GM19455 (cell line): ENCODE measurements at regions not wholly inside any gene's neighbourhood (a gene's known extent, or its start where the extent isn't known, plus 50 kb on each side); places are given as distances from the start of the nearest gene placed in this dataset.
"Not testable (repeated sequence)": the region's sequence is repeated elsewhere in the genome, so short reads cannot be mapped to it uniquely, and the experiment has no call there.

Experiments
- ATAC-seq: cut with Tn5 transposase; IDR thresholded peaks from one replicate; pipeline ENCODE4 v1.9.1; 2021; ENCODE audit not compliant: unreplicated experiment

DNA sequence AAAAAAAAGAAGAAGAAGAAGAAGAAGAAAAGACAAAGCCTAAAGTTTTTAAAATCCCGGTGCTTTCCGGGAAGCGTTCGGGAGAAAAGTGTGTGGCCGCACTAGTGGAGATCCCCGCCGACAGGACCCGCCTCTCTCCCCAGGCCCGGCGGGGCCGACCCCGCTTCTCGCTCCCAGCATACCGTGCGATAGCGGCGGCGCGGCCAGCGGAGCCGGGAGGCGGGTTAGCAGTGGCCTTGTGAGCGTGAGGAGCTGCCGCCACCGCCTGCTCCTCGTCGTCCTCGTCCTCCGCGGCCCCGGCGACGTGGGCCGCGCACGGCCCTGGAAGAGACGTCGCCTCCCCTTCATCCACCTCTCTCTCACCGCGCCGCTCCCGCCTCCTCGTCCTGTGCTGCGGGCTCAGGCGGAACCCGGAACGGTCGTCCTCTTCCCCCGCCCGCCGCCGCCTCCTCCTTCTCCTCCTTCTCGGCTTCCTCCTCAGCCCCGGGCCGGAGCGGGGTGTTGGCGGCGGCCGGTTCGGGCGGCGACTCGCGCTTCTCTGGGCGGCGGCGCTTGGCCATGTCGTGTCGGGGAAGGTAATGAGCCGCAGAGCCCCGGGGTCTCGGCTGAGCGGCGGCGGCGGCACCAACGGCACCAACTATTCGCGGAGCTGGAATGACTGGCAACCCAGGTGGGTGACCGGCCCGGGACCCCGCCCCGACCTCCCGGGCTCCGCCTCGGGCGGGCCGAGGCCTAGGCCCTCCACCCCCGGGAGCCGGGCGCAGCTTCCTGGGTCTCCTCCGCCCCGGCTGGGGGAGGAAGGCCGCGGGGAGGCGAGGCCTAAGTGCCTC, 62.6 kb upstream of the CDR2 start:
- ATAC-seq, result peak; percentile 69

DNA sequence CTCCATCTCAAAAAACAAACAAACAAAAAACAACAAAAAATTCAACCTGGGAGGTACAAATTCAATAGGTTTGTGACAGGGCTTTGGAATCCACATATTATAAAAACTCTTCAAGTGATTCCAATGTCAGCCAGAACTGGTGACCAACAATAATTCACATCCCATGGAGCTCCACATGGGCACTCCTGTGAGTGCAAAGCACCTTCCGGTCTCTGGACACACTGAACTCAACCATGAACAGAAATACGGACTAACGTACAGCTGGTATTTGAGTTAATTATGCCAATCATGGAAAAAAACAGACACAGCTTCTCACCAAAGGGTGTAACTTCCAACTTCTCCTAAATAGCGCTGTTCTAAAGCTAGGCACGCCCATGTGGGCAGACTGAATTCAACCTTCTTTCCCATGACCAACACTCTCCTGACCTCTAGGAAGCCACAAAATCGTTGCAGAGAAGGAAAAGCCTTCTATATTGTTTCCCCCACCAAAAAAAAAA, 62.0 kb upstream of the CDR2 start:
- not testable (repeated sequence) for ATAC-seq

DNA sequence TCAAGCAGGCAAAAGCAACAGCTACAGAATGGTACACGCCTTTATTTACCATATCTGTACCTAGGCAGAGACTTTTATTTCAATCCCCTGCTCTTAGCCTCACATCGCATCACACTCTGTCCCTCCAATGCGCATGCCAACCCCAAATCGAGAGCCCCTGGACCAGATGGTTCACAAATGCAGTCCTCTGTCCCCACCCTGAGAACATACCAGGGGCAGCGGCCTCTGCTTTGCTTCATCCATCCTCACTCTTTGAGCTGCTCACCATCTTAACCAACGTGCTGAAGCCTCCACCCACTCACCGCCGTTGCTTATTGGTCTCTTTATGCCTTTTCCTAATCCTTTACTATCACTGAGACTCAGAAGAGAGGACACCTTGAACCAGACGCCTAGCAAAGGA, 56.9 kb upstream of the CDR2 start:
- ATAC-seq, result not testable (repeated sequence)

DNA sequence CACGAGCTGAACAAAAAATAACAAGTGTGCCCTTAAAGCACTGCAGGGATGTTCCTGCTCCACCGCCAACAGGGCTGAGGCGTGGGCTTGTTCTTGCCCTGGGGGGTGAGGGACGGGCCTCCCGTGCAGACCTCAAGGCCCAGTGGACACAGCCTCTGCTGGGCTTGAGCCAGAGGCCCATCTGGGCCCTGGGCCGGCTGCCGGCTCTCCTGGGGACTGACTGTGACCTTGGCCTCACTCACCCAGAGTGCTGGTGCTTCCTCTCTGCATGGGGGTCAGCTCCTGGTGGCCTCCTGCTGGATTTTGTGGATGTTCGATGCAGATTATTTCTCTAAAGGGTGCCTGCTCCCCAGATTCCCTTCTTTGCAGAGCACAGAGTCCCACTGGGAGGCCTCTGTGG, 54.2 kb upstream of the CDR2 start:
- ATAC-seq, result no peak

DNA sequence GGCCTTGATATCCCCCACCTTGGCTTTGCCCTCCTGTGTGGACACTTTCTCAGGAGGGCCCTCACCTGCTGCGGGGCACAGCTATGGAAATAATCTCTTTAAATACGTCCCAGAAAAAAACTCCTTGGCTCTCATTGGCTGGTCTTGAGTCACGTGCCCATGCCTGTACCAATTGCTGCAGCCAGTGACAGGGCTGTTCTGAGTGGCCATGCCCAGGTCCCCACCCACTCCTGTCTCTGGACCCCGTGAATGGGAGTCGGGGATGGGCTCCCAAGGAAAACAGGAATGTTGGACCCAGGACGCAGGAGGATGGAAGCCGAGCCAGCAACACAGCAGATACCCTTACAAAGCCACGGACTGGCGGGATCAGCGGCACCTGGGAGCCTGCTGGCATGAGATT, 53.1 kb upstream of the CDR2 start:
- no peak for ATAC-seq

DNA sequence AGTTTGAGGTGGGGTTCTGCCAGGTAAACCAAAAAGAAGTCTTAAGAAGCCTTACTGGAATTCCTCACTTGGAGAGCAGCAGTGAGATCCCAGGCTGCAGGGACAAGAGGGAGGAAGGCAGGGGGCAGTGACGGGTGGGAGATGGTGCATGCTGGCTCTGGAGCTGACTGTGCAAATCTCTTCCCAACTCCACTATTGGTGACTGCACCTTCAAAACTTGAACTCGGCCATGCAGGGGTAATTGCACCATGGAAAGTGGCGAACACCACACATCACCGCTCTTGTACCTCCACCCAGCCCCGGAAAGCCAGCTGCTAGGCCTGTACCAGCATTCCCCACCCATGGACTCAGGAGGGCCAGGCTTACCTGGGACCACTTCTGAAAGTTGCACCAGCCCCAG, 51.4 kb upstream of the CDR2 start:
- no peak for ATAC-seq

DNA sequence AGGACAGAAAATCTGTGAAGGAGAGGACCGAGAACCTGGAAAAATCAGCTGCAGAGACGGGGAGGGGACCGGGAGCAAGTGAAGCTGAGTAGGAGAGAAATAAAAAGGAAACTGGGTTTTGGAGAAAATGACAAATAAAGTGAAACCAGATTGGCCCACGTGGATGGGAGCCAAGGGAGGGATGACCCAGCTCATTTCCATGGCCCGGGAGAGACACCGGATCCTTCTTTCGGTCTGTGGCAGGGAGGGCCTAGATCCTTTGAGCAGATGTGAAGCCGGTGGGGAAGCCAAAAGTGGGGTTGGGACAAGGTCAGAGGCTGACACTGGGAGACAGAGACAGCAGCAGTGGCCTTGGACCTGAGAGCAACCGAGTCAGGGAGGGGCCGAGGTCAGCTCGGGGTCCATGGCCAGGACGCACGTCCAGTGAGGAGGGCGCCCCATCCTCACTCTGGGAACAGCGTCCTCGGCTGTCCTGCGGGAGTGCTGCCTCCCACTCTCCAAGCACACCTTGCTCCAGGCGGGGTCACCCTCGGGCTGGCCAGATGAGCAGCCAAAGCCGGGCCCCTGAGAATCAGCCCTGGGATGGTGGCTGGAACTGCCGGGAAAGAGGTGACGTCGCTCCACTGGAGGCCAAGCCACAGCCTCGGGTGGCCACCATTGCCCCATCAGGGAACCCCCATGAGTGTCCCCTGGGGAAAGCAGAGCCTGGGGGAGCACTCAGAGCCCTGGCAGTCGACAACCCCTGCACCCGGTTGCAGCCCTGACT, 50.8 kb upstream of the CDR2 start:
- ATAC-seq, result no peak

DNA sequence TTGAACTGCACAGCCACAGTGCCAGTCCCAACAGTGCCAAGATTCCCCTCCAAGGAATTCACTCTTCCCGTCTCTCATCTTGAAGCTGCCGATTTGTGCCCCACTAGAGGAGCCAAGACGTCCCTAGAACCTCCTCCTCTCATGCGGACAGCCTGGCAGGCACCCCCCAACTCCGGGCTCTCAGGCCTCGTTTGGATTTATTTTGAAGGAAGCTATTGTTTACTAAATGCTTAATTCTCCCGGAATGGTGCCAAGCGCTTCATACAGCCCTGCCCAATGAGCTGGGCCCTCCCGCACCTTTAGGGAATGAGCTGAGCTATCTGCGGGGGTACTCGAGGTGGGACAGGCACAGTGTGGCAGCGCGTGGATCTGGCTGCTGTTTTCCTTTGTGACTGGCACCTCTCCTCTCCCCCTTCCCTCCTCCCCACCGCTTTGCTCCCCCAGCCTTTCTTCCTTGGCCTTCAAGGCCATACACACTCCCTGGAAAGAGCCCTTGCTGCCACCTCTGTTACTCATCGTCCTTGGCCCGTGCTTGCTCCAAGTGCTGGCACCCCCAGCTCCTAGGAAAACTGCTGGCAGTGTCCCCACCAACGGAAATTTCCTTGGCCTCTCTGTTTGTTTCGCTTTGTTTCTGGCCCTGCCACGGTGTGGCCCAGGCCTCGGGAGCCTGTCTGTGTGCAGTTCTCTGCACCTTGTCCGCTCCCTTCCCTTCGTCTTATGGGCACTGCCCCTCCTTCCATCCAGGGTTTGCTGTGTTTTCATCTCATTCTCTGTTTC, 49.9 kb upstream of the CDR2 start:
- no peak for ATAC-seq
